T1000 (cell line): ENCODE measurements at regions not wholly inside any gene's neighbourhood (a gene's known extent, or its start where the extent isn't known, plus 50 kb on each side); places are given as distances from the start of the nearest gene placed in this dataset.
"Not testable (repeated sequence)": the region's sequence is repeated elsewhere in the genome, so short reads cannot be mapped to it uniquely, and the experiment has no call there.

Source experiments
- DNase-seq: peaks from one replicate; lab custom pipeline; 2025; ENCODE audit warnings: mixed read lengths; lab: John Stamatoyannopoulos, UW

DNA sequence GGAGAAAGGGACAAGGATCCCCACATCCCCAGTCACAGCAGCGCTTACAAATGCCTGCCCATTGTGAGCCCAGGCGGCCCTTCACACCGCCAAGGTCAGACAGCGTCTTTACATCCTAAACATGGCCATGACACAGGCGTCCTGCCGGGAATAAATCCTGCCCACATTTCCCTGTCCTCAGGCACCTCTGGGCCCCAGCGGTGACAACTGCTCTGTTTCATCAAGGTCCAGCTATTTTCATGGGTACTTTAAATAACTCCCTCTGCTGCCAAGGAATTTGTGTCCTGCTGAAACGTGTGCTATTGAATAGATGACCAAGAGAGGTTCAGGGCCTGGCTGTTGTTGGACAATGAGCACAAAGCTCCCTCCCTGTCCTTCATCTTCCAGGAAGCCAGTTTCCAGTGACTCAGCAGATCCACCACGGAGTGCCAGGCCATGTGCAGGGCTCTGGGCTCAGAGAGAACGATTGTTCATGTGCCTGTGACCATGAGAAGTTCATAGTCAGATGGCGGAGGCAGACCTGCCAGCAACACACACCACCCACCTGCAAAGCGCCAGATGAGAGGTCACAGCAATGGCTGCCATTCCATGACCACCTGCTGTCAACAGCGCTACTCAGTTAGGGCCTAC lies 195.8 kb downstream of the MATN1 start:
- DNase-seq, result no peak

DNA sequence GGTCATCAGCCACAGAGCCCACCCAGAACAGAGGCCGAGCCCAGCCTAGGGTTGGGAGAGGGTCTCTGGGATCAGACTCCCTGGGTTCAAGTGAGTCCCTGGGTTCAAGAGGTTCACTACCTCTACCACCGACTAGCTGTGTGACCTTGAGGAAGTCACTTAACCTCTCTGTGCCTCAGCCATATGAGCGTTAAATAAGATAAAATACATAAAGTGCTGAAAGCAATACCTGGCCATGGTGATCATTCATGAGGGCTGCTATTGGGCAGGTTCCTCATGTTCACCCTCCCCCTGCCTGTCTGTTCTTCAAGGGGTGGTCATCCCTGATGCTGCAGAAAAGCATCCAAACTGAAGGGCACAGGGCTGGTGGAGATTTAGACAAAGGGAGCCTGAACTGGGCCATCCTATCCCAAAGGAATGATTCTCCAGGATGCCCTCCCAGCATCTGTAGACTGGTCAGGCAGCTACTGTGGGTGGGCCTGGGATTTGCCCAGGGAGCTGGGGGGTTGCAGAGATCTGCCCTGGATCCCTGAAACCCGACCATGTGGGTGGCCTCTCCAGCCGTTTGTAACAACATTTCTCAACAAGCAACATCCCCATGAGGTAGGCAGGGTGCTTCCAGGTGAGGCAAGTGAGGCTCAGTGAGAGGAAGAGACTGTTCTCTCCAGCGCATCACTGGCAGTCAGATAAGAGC lies 196.6 kb downstream of the MATN1 start:
- DNase-seq, result no peak

DNA sequence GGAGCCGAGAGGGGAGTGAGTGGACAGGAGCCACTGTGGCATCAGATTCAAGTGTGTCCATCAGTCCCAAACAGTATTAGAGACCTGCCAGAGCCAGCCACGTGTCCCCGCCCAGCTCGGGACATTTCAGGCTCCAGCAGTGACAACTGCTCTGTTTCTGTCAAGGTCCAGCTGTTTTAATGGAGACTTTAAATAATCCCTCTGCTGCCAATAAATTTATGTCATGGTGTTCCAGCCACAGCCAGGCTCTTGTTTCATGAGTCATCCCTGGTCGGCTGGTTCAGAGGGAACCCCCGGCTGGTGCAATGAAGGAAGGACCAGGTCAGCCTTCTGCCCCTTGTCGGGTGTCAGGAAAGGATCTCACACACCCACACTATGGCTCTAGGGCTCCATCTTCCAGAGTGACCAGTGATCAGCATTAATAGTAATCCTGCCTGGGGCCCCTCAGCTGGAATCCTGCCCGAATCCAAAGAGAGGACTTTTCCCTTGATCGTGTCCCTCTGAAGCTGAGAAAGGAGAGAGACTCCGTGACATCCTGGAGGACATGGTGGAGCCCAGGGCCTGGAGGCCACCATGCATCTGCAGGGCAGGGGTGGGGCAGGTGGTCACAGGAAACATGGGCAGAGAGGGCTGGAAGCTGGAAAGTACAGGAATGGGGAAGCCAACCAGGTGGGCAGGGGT lies 197.3 kb downstream of the MATN1 start:
- DNase-seq, result no peak

DNA sequence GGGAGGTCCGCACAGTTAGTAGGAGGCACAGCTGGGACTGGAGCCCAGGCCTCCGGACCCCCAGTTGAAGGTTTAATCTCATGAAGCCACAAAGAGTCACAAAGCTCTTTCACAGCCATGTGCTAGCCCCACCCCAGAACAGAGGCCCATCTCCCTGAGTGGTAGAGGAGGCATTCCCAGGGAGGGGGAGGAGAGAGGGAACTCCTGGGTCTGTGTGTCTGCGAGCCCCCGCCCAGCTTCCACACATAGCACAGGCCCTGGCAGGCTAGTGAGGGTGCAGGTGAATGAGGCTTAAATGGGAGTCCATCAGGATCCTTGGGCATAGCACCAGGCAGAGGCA lies 197.8 kb downstream of the MATN1 start:
- no peak for DNase-seq

DNA sequence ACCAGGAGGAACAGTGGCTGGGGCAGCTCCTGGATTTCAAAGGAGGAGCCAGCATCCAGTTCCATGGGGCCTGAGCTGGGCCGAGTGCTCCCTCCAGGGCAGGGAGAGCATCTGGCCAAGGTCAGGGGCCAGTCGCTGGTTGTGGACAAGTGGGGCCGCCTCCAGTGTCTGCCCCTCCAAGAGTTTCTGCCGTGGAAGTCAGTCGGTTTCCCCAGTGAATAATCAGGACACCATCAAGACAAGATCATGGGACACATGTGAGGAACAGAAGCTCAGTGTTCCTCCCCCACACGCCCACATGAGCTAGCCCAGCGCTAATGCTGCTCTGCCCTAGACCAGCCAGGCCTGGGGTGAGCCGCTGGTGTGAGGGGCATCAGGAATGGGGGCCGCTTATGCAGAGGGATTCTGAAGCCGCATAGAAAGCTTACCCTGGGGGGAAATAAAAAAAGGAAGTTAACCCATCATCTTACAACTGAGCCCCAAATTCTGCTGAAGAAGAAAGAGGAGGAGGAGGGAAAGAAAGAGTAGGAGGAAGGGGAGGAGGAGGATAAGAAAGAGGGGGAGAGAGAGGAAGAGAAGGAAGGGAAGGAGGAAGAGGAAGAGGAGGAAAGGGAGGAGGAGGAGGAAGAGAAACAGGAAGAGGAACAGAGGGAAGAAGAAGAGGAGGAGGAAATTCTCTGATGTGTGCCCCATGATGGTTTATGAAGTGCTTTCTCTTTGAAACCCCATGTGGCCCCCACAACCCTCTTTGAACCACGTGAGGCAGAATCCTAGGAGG lies 198.4 kb downstream of the MATN1 start:
- DNase-seq, result no peak

DNA sequence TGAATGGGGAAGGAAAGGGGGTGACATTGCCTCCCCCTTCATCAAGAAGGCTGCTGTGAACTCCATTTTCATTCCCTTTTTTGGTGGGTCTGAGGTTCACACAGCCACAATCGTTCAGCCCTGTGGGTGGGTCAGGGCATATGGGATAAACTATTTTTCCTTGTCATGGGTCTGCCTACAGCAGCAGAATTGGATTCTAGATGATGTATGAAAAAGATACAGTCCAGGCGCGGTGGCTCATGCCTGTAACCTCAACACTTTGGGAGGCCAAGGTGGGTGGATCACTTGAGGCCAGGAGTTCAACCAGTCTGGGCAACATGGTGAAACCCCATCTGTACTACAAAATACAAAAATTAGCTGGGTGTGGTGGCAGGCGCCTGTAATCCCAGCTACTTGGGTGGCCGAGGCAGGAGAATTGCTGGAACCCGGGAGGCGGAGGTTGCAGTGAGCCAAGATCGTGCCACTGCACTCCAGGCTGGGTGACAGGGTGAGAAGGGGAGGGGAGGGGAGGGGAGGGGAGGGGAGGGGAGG lies 199.3 kb downstream of the MATN1 start:
- DNase-seq, result not testable (repeated sequence)

DNA sequence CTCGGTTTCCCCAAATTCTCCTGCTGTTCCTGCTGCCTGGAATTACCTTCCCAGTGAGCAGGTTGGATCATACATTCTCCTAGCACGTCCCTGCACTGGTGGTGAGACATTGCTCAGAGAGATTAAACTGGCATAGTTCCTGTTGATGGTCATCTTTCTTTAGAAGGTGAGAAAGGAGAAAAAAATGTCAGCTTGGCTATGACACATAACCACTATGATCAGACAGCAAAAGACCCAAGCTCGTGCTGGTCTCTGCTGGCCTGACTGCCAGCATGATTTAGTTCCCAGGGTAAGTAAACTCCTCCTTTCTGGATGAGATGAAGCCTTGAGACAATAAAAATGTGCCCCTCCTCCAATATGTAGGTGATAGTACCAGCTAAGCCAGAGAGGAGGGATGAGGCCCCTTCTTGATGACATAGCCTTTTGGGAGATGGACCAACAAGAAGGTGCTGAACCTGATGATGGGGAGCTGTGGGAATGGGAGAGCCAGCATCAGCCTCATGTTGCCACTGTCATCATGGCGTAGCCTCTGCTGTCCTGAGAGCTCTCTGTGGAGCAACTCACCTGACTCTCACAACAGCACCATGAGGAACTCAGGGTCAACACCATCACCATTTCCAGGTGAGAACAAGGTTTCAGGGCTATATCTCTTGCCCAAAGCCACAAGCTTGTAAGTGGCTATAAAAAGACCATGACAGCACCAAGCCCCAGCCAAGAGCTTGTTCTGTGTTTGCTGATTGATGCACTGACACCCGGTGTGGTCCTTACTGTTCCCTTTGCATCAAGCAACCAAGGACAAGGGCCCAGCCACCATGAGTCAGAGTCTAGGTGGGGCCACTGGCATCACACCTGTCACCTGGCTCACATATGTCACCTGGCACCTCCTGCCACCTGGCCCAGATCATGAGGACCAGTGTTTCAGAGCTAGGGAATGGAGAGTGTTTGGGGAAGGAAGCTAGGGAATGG lies 200.0 kb downstream of the MATN1 start:
- DNase-seq, result no peak

DNA sequence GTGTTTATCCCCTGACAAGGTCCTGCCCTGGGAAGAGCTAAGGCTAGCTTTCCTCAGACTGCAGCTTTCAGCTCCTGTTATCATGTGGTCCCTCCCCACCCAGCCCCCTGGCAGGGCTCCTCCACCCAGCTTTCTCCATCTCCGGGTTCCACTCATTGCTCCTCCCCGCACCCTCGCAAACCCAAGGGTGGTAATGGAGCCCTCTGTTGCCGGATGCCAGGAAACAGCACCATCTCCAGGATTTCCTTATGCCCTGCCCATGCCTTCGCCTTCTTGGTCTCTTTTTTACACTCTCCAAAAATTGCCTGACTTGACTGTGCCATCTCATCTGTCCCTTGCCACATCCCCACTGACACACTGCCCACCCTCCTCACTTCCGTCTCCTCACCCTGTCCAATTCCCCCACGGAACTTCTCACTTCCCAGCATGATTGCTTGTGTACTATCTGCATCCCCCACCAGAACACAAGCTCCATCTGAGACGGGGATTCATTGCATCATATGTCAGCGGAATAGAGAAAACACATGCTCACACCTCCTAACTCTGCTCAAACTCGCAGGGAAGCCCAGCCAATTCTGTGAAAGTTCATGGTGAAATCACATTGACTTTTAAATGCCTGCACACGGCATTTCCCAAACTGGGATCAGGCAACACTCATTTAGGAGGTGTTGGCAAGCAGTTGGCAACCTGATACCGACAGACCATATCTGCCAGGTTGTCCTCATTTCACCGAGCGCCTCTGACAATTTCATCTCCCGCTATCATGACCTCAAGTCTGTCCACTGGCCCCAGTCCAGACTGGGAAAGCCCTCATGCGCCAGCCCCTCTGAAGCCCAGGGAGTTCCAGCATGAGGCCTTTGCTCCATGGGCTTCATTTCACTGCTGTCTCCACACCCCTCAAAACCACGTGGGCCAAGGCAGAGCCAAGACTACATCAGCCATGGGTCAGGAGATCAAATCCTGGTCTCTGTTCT lies 201.1 kb downstream of the MATN1 start:
- no peak for DNase-seq

DNA sequence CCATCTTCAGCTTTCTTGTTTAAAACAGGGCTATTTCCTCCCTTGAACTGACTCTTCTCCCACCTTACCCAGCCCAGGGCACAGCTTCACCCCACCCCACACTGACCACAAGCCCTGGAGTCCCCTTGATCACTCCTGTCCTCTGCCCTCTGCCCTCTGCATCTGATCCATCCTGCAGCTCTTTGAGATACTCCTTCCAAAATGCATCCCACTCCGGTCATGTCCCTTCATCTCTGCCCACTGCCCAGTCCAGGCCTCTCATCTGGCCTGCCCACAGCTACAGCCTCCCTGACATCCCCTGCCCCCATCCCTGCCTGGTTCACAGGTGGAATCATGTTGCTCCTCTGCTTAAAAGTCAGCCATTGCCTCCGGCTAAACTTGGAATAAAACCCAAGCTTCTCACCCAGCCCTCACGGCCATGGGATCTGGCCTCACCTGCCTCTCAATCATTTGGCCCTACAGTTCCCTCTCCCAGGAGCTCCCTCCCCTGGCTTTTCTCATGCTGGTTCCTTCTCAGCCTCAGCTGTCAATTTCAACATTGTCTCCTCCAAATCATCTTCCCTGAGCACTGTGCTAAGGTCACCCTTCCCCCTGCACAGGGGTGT lies 202.0 kb downstream of the MATN1 start:
- DNase-seq, result no peak

DNA sequence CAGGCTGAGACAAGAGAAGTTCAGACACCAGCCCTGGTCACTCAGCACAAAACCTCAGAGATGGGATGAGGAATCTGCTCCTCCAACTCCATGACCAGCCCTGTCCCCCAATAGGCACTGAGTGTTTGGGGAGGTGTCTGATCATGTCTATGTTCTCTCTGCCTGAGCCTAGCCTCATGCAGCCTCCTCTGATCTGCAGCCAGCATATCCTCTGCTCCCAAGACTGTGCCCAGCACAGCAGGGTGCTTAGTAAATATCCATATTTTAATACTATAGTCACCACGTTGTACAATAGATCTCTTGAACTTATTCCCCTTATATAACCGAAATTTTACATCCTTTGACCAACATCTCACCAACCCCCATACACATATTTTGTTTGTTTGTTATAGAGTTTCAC lies 202.9 kb downstream of the MATN1 start:
- no peak for DNase-seq

DNA sequence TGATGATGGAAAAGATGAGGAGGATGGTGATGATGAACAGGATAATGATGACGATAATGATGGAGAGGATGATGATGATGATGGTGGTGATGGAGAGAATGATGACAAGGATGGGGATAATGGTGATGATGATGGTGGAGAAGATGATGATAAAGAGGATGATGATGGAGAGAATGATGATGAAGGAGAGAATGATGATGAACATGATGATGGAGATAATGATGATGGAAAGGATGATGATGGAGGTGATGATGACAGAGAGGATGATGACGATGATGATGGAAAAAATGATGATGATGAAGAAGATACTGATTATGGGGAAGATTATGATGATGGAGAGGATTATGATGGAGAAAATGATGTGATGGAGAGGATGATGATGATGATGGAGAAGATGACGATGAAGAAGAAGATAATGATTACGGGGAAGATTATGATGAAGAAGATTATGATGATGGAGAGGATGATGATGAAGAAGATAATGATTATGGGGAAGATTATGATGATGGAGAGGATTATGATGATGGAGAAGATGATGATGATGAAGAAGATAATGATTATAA lies 204.1 kb downstream of the MATN1 start:
- DNase-seq, result no peak

DNA sequence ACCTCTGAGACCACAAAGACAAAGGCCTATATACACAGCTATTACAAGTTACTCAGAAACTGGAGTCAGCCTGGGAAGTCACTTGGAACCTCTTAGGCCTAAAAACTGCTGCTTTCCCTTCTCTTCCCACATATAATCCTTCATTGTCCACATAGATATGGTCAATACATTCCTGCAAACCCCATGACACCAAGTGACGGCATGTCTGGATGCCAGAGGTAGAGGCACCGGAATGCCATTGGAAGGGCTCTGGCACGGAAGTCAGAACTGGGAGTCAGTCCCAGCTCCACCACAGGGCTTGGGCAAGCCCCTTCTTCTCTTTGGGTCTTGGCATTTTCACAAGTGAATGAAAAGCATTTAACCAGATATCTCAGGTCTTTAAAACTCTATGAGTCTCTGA lies 204.7 kb downstream of the MATN1 start:
- DNase-seq, result no peak

DNA sequence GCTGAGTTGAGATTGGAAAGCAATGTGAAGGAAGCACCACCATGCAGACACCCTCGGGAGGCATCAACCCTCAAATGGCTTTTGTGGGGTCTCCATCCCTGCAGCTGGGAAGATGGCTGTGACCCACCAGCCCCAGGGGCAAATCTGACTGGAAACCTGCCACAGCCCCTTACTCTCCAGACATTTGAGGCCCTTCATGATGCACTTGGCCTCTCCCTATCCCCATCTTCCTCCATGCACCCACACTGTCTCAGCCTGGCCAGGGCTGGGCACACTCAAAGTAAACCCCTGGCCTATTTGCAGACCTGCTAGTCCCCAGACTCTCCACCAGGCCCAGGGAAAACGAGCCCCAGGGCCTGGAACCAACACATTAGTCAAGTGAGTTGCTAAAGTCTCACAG lies 205.2 kb downstream of the MATN1 start:
- no peak for DNase-seq

DNA sequence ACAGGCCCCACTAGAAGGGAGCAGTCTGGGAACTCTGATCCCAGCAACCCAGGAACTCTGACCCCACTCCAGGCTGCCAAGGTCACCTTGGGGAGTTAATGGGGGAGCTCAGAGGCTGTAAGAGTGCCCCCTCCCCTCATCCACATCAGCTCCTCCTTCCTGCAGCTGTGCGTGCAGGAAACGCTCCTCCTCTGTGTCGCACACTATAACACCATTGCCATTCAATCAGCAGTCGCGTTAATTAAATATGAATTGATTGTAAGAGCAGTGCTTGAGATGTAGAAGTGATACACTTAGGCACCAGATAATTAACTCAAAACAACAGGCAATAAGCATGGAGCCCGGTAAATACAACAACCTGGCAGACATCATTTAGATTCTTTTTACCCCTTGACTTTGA lies 205.7 kb downstream of the MATN1 start:
- DNase-seq, result not testable (repeated sequence)

DNA sequence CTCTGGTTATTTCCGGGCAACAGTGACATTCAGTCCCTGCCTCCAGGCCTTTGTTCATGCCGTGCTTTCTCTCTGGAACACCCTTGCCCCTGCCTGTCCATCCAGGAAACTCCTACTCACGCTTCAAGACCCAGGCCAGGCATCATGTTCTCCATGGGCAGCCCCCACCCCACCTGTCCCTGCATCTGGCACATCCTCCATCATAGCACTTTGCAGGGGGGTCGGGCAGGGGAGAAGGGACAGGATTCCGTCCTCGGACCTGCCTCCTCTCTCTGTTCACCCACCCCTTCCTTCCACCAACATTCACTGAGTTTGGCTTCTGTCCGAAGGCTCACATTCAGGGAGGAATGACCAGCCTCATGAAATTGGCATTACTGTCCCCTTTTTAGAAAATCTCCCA lies 206.1 kb downstream of the MATN1 start:
- DNase-seq, result not testable (repeated sequence)

DNA sequence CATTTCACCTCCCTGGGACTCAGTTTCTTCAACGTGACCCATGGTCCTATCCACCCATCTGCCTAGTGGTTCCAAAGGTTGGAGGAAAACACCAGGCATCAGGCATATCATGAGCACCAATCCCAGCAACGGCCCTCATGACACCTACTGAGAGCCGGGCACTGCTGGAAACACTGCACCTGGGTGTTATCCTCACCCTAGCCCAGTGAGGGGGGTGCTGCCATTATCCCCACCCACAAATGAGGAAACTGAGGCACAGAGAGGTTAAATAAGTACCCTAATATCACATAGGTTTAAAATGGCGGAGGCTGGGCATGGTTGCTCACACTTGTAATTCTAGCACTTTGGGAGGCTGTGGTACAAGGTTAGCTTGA lies 206.9 kb downstream of the MATN1 start:
- no peak for DNase-seq

DNA sequence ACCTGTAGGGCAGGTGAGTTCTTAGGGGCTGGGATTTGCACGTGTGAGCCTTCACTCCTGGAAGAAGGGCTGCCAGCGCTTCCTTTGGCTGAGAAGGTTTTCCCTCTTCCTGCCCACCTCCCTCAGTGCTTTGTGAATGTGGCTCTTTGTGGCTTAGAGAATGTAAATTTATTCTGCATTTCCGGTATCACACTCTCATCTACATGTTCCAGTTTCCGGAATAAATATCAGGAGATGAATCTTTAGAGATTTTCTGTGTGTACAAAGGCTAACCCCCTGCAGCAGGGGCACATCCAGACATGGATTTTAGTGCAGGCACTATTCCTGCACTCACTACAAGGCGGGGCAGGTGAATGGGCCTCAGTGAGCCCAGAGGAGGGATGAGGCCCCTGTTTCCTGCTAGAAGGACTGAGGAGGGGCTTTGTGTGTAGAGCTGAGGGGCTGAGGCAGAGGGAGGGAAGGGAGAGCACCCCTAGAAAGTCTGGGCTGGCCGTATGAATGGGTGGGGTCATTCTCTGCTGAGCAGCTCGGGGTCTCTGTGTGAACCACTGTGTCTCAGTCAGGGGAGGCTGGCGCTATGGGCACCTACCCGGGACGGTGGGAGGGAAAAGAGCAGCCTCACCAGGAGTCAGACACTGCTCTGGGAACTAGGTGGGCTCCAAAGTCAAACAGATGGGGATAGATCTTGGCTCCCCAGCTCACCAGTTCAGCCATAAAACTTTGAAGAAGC lies 207.5 kb downstream of the MATN1 start:
- no peak for DNase-seq

DNA sequence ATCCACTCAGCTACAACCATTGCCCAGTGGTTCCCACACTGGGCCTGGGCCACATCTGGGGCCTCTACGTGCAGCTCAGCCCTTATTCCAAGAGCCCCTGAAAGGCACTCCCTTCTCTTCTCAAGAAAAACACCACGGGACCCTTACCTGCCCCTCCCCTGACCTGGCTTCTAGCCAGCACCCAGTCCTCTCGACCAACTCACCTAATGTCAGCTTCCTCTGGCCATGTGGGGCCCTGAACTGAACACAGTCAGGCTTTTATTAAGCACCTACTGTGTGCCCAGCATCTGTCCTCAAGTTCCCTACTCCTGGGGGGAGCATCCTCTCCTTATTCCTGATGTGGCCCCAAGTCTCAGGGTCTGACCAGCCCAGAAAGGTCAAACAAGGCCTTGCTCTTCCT lies 208.4 kb downstream of the MATN1 start:
- no peak for DNase-seq
